Heart left ventricle (tissue), 16 donors: ENCODE measurements at regions not wholly inside any gene's neighbourhood (a gene's known extent, or its start where the extent isn't known, plus 50 kb on each side); places are given as distances from the start of the nearest gene placed in this dataset.

Source experiments
- ATAC-seq, 4 donors: fragments of 200-7000 bp; cut with Tn5 transposase; one replicate each; pipeline ENCODE4 v1.9.1; 2020 to 2022; ENCODE audit warnings: moderate library complexity in 4 of 4, mild to moderate bottlenecking in 3 of 4, moderate number of reproducible peaks in 1 of 4
- DNase-seq, 5 donors: peaks; one replicate each; pipeline ENCODE4 v3.0.0-alpha.2; 2020
- H3K27ac ChIP-seq, 12 donors: fragments of 200-600 bp; sonication (generic) in 4 of 12; one replicate each; pipeline versions ENCODE4 v1.5.0 to v1.8.0; 2016 to 2022; ENCODE audit warnings: mild to moderate bottlenecking in 2 of 12
- H3K27me3 ChIP-seq, 9 donors: fragments of 200-600 bp; sonication (generic) in 2 of 9; one replicate each; pipeline versions ENCODE4 v1.5.1 to v1.8.0; 2016 to 2022; ENCODE audit warnings: mild to moderate bottlenecking in 3 of 9
- H3K36me3 ChIP-seq, 9 donors: fragments of 200-600 bp; sonication (generic) in 2 of 9; one replicate each; pipeline versions ENCODE4 v1.5.0 to v1.8.0; 2018 to 2022; ENCODE audit warnings: mild to moderate bottlenecking in 2 of 9
- H3K4me1 ChIP-seq, 12 donors: fragments of 200-600 bp; sonication (generic) in 4 of 12; one replicate each; pipeline versions ENCODE4 v1.5.0 to v1.8.0; 2016 to 2022; ENCODE audit warnings: mild to moderate bottlenecking in 3 of 12
- H3K4me3 ChIP-seq, 12 donors: fragments of 200-600 bp; sonication (generic) in 4 of 12; one replicate each; pipeline versions ENCODE4 v1.5.0 to v1.8.0; 2017 to 2022; ENCODE audit warnings: mild to moderate bottlenecking in 9 of 12, moderate library complexity in 4 of 12
- H3K9me3 ChIP-seq, 12 donors: fragments of 200-600 bp; sonication (generic) in 4 of 12; one replicate each; pipeline versions ENCODE4 v1.5.0 to v1.8.0; 2016 to 2022; ENCODE audit warnings: mild to moderate bottlenecking in 1 of 12
- POLR2A ChIP-seq, 2 donors: fragments of 450-650 bp; IDR thresholded peaks; one replicate each; pipeline ENCODE4 v1.6.1; 2017; ENCODE audit warnings: antibody characterized with exemption in 2 of 2, mild to moderate bottlenecking in 2 of 2, moderate library complexity in 2 of 2
- WGBS, 4 donors: extraction: QIAGEN DNeasy Blood & Tissue Kit in 2 of 4; methylation state at CpG; one replicate each; pipeline versions ENCODE4 v1.1.5 to v1.1.7; 2013 to 2018; 5-methylcytosine and 5-hydroxymethylcytosine counted together
- intact Hi-C, 10 donors: fragments of 100-400 bp; cut with DNase I; formaldehyde crosslinking; loops; one replicate each; pipeline versions ENCODE4 v1.11.1 to v1.14.2; 2022
- TF ChIP-seq, protein P1 (sequence below), 12 donors: fragments of 200-600 bp; sonication (generic) in 4 of 12; IDR thresholded peaks; one replicate each; pipeline versions ENCODE4 v1.5.0 to v1.8.0; 2018 to 2022; ENCODE audit warnings: antibody characterized with exemption in 12 of 12, mild to moderate bottlenecking in 5 of 12
- donor health status: ischemic (EF 13 %, LVEDD 7.1; RV severe dilation, severe dysfunction).
- donor health status: healthy with polysubstance abuse.
- donor health status: DM: no; HTN: yes; CAD: no.
- donor health status: DM: no; HTN: no; CAD: no.
- donor health status: ischemic (EF 25% LVEDD 6.9; RV normal size, moderate dysfunction).
- donor health status: ischemic (EF 25% LVEDD 5.7; RV mildly dilated, moderate dysfunction).
- donor health status: healthy.
- donor health status: DM: yes; HTN: yes; CAD: no.
- donor health status: ischemic (EF 35%, LVEDD 5.7; RV mildly dilated, moderate dysfunction).
- donor health status: nonischemic (EF 11% LVEDD 7.7; RV severe dilation, severe dysfunction).
- donor health status: DM: yes; HTN: yes; CAD: no.
- donor health status: PGD.
- donor health status: ischemic (EF 29% LVEDD 5.4; RV normal size, mild dysfunction).
- donor health status: nonischemic (EF 23%, LVEDD 6.1; RV moderate dilation, normal function).

DNA sequence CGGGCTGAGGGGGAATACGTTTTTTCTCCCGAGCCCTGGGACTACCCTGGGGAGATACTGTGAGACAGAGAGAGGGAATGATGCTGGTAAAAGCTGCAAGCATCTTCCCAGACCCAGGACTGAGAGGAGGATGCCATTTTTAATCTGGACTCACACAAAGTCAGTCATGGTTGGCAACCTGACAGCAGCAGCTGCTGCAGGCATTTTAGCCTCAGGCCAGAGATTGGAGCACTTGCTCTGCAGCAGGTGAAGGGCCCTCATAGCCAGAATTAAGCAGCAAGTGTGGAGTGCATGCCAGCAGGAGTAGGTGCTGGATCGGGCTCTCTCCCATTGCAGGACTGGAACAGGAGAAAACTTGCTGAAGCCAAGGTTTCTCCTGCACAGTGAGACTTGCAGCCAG is 361.1 kb upstream of the CLEC14A start:
- ATAC-seq, result no peak
- TF ChIP-seq POLR2A (IDR thresholded peaks at IDR 0.05), result no peak
- TF ChIP-seq, protein P1, sequence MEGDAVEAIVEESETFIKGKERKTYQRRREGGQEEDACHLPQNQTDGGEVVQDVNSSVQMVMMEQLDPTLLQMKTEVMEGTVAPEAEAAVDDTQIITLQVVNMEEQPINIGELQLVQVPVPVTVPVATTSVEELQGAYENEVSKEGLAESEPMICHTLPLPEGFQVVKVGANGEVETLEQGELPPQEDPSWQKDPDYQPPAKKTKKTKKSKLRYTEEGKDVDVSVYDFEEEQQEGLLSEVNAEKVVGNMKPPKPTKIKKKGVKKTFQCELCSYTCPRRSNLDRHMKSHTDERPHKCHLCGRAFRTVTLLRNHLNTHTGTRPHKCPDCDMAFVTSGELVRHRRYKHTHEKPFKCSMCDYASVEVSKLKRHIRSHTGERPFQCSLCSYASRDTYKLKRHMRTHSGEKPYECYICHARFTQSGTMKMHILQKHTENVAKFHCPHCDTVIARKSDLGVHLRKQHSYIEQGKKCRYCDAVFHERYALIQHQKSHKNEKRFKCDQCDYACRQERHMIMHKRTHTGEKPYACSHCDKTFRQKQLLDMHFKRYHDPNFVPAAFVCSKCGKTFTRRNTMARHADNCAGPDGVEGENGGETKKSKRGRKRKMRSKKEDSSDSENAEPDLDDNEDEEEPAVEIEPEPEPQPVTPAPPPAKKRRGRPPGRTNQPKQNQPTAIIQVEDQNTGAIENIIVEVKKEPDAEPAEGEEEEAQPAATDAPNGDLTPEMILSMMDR (IDR thresholded peaks at IDR 0.05), result no peak
- no peak for DNase-seq
- H3K36me3 ChIP-seq, result no peaks in the 10 kb centered on the region
- H3K4me3 ChIP-seq, result no peak overlapping the region
- no peak overlapping the region for H3K27ac ChIP-seq
- intact Hi-C loops, result no loop called here
- no peaks in the 10 kb centered on the region for H3K4me1 ChIP-seq
- no peaks in the 10 kb centered on the region for H3K27me3 ChIP-seq
- H3K9me3 ChIP-seq, result peaks cover 0 to 1% (median 0%) of the 10 kb centered on the region in 12 donors
- 62 to 83% (median 68%) methylated on average over 4 of the region's 4 CpGs for WGBS, 4 donors

DNA sequence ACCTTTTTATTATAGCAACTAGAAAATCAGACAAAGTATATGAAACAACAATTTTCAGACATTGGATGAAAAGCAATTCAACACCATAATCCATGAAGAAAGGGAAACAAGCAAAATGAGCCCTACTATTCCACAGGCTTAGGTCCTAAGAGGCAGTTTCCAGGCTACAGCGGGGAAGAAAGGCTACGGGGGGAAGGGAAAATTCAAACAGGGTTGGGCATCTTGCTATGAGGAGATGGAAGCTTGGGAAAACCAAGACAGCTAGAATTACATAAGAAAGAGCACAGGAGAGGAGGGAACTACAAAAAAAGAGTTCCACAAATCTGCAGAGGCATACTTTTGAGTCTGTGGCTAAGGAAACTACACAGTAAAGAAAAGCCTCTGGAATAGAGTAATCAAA is 356.0 kb upstream of the CLEC14A start:
- no peak for TF ChIP-seq POLR2A (IDR thresholded peaks at IDR 0.05)
- TF ChIP-seq, protein P1 (IDR thresholded peaks at IDR 0.05), result no peak
- no peak overlapping the region for H3K27ac ChIP-seq
- no peaks in the 10 kb centered on the region for H3K36me3 ChIP-seq
- DNase-seq (no peak), ATAC-seq (no peak)
- intact Hi-C loops, result no loop called here
- no peaks in the 10 kb centered on the region for H3K4me1 ChIP-seq
- no peaks in the 10 kb centered on the region for H3K27me3 ChIP-seq
- peaks cover 0 to 12% (median 0%) of the 10 kb centered on the region in 12 donors for H3K9me3 ChIP-seq
- no peak overlapping the region for H3K4me3 ChIP-seq
- WGBS, 4 donors, result 46 to 84% (median 68%) methylated on average over 2 of the region's 2 CpGs

DNA sequence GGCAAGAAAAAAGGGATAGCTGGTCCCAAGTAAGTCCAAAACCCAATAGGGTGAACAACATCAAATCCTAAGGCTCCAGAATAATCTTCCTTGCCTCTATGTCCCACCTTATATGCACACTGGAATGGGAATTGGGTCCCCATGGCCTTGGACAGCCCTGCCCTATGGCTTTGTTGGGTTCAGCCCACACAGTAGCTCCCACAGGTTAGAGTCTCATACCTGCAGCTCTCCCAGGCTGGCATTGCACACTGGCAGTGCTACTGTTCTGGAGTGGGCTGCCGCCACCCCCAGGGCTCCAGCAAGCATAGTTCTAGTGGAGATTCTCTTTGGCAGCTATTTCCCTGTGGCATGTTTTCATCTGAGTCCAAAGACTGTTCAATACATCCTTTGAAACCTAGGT is 352.4 kb upstream of the CLEC14A start:
- H3K4me1 ChIP-seq, result no peaks in the 10 kb centered on the region
- no peaks in the 10 kb centered on the region for H3K27me3 ChIP-seq
- DNase-seq (no peak), ATAC-seq (no peak)
- no peak overlapping the region for H3K4me3 ChIP-seq
- peaks cover 0 to 12% (median 0%) of the 10 kb centered on the region in 12 donors for H3K9me3 ChIP-seq
- 86 to 90% (median 88%) methylated on average over 1 of the region's 1 CpG for WGBS, 4 donors
- no peaks in the 10 kb centered on the region for H3K36me3 ChIP-seq
- intact Hi-C loops, result no loop called here
- TF ChIP-seq, protein P1 (IDR thresholded peaks at IDR 0.05), result no peak
- no peak for TF ChIP-seq POLR2A (IDR thresholded peaks at IDR 0.05)
- H3K27ac ChIP-seq, result no peak overlapping the region

DNA sequence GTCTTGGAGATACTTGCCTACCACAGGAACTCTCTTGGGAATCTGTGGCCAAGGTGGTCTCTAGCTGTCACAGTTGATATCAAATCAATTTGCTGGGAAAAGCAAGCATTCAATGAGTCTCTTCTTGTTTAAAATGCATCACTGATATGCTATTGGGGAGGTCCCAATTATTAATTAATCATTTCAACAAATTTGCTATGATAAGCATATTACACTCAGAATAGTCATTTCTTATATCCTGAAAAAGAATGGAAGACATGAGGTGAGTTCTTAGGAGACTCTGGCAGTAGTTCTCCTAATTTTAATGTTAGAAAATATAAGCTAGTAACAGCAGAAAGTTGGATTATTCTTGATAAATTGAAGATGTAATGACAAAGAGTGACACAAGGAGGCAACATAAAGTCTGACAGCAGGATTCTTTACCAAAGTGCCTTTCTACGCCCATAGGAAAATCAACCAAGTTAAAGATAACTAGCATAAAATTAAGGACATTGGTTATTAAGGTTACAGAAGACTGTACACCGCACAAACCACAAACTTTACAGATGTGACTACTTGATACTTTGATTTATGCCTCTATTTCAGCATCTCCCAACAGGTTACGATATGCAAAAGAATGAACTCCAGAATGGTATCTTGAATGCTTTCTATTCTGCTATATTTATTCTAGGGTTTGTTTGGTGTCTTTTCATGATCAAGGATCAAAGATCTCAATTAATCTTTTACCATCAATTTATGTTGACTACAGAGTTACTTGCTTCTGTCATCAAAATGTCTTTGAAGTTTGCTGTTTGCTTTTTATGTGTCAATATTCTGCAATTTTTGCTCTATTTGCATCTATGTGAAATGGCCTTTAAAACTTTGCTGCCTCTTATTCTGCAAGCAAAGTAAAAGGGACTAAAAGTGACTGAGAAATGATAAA is 349.6 kb upstream of the CLEC14A start:
- DNase-seq (no peak), ATAC-seq (no peak)
- H3K9me3 ChIP-seq, result peaks cover 0 to 7% (median 0%) of the 10 kb centered on the region in 12 donors
- no peak overlapping the region for H3K4me3 ChIP-seq
- TF ChIP-seq, protein P1 (IDR thresholded peaks at IDR 0.05), result no peak
- no peak for TF ChIP-seq POLR2A (IDR thresholded peaks at IDR 0.05)
- no peaks in the 10 kb centered on the region for H3K4me1 ChIP-seq
- H3K36me3 ChIP-seq, result no peaks in the 10 kb centered on the region
- WGBS, 4 donors, result 79 to 93% (median 85%) methylated on average over 3 of the region's 3 CpGs
- no peak overlapping the region for H3K27ac ChIP-seq
- no peaks in the 10 kb centered on the region for H3K27me3 ChIP-seq
- intact Hi-C loops, result no loop called here
